Astrocyte (in vitro differentiated cells and primary cell): ENCODE measurements at regions not wholly inside any gene's neighbourhood (a gene's known extent, or its start where the extent isn't known, plus 50 kb on each side); places are given as distances from the start of the nearest gene placed in this dataset.

Experiments
- EZH2 ChIP-seq: IDR thresholded peaks from 2 replicates; pipeline ENCODE4 v1.6.1; 2012; ENCODE audit warnings: mild to moderate bottlenecking, low read length, inconsistent platforms; ENCODE audit not compliant: insufficient read depth
- TF ChIP-seq, protein P1 (sequence below): IDR thresholded peaks from 2 replicates; pipeline ENCODE4 v1.5.1; 2011; ENCODE audit warnings: low read depth, mild to moderate bottlenecking, inconsistent platforms, low read length, moderate library complexity; ENCODE audit not compliant: insufficient read depth

- TF ChIP-seq, protein P1, sequence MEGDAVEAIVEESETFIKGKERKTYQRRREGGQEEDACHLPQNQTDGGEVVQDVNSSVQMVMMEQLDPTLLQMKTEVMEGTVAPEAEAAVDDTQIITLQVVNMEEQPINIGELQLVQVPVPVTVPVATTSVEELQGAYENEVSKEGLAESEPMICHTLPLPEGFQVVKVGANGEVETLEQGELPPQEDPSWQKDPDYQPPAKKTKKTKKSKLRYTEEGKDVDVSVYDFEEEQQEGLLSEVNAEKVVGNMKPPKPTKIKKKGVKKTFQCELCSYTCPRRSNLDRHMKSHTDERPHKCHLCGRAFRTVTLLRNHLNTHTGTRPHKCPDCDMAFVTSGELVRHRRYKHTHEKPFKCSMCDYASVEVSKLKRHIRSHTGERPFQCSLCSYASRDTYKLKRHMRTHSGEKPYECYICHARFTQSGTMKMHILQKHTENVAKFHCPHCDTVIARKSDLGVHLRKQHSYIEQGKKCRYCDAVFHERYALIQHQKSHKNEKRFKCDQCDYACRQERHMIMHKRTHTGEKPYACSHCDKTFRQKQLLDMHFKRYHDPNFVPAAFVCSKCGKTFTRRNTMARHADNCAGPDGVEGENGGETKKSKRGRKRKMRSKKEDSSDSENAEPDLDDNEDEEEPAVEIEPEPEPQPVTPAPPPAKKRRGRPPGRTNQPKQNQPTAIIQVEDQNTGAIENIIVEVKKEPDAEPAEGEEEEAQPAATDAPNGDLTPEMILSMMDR: no peak
- no peak for TF ChIP-seq EZH2
Measured at GRCh38 chr5:3121813-3122212, 370.3 kb upstream of the IRX2 start.
